Tibial nerve (tissue), 3 donors: ENCODE measurements at regions not wholly inside any gene's neighbourhood (a gene's known extent, or its start where the extent isn't known, plus 50 kb on each side); places are given as distances from the start of the nearest gene placed in this dataset.

Experiments used
- POLR2A ChIP-seq, 2 donors: fragments of 450-650 bp; IDR thresholded peaks; one replicate each; pipeline ENCODE4 v1.6.1; 2017; ENCODE audit warnings: antibody characterized with exemption in 2 of 2, mild to moderate bottlenecking in 2 of 2, moderate library complexity in 2 of 2
- TF ChIP-seq, protein P1 (sequence below), 5 experiments: fragments of 200-600 bp in 3 of 5; fragments of 450-650 bp in 2 of 5; sonication (generic) in 3 of 5; IDR thresholded peaks; one replicate each; pipeline ENCODE4 v1.5.1; 2016 to 2019; ENCODE audit warnings: antibody characterized with exemption in 5 of 5, mild to moderate bottlenecking in 3 of 5, moderate library complexity in 2 of 5

- TF ChIP-seq, protein P1, sequence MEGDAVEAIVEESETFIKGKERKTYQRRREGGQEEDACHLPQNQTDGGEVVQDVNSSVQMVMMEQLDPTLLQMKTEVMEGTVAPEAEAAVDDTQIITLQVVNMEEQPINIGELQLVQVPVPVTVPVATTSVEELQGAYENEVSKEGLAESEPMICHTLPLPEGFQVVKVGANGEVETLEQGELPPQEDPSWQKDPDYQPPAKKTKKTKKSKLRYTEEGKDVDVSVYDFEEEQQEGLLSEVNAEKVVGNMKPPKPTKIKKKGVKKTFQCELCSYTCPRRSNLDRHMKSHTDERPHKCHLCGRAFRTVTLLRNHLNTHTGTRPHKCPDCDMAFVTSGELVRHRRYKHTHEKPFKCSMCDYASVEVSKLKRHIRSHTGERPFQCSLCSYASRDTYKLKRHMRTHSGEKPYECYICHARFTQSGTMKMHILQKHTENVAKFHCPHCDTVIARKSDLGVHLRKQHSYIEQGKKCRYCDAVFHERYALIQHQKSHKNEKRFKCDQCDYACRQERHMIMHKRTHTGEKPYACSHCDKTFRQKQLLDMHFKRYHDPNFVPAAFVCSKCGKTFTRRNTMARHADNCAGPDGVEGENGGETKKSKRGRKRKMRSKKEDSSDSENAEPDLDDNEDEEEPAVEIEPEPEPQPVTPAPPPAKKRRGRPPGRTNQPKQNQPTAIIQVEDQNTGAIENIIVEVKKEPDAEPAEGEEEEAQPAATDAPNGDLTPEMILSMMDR (IDR thresholded peaks at IDR 0.05): no peak
- TF ChIP-seq POLR2A (IDR thresholded peaks at IDR 0.05): no peak
These were observed 797.4 kb downstream of the SUCLG1 start for GRCh38 chr2:83661711-83662110.
